ENCODE measurements at regions not wholly inside any gene's neighbourhood (a gene's known extent, or its start where the extent isn't known, plus 50 kb on each side); places are given as distances from the start of the nearest gene placed in this dataset.

- Histone ChIP-seq H3K79me2 (ENCODE audit: insufficient read depth, low read length) (no peaks in the 10 kb centered on the region), H2BK120ac (ENCODE audit: low read depth, low read length, poor library complexity, severe bottlenecking) (no peak overlapping the region), H3K56ac (ENCODE audit: insufficient read length, low read depth, low read length) (no peak overlapping the region), H3K23me2 (ENCODE audit: insufficient read length, low read depth, low read length, poor library complexity, severe bottlenecking) (no peaks in the 10 kb centered on the region), H3K4ac (ENCODE audit: low read depth, low read length) (no peak overlapping the region), H3K9me3 (ENCODE audit: control insufficient read depth, low read depth, low read length) (no peaks in the 10 kb centered on the region), H2AK5ac (ENCODE audit: insufficient read length, low read length) (no peak overlapping the region), H4K20me1 (ENCODE audit: control insufficient read depth, insufficient read depth, insufficient read length) (no peaks in the 10 kb centered on the region), H3K79me1 (ENCODE audit: insufficient read depth, low read depth, low read length, poor library complexity, severe bottlenecking) (no peaks in the 10 kb centered on the region), H2BK12ac (ENCODE audit: insufficient read length, low read depth, low read length) (no peak overlapping the region), H2BK15ac (ENCODE audit: low read depth, low read length) (no peak overlapping the region), H3K18ac (ENCODE audit: insufficient read length, low read depth, low read length) (no peak overlapping the region), H3K23ac (ENCODE audit: insufficient read length, low read depth, low read length) (no peak overlapping the region), H3K14ac (ENCODE audit: insufficient read depth, low read length) (no peak overlapping the region), H3T11ph (ENCODE audit: low read length) (no peak overlapping the region), H2BK20ac (ENCODE audit: low read depth, low read length, poor library complexity, severe bottlenecking) (no peak overlapping the region), H4K91ac (ENCODE audit: insufficient read length, low read depth, low read length) (no peak overlapping the region), H3K4me2 (ENCODE audit: insufficient read depth, insufficient read length, low read length) (no peak overlapping the region), H4K8ac (replicated peaks; ENCODE audit: insufficient read length, low read depth, low read length) (no peak overlapping the region), H3K9ac (ENCODE audit: extremely low read depth, insufficient read length, low read length) (no peak overlapping the region), H4K5ac (ENCODE audit: insufficient read length, low read depth, low read length) (no peak overlapping the region), H3K27ac (ENCODE audit: insufficient read length, low read depth, low read length) (no peak overlapping the region), H2BK5ac (ENCODE audit: insufficient read length, low read length) (no peak overlapping the region), H3K4me1 (ENCODE audit: insufficient read depth, low read length) (no peaks in the 10 kb centered on the region), H2AFZ (ENCODE audit: low read length) (no peak overlapping the region), H3K27me3 (ENCODE audit: insufficient read depth, low read length) (no peaks in the 10 kb centered on the region)
- no peaks in the 10 kb centered on the region; a peak in 1 of 7 replicates for H3K36me3 Mint-ChIP-seq (ENCODE audit: insufficient read depth in 1 of 3, low read depth in 3 of 3)
- WGBS (ENCODE audit: extremely low coverage, insufficient read length, low lambda C conversion rate): no CpG with 5 or more reads among the region's 3 CpGs
- H3K4me3 Mint-ChIP-seq: no peak overlapping the region
- no peaks in the 10 kb centered on the region for H3K9me3 Mint-ChIP-seq
- TF ChIP-seq CTCF (conservative IDR thresholded peaks at IDR 0.05): no peak
- H3K27me3 Mint-ChIP-seq (ENCODE audit: low read depth): peaks cover 3% of the 10 kb centered on the region; the same call in 1 of the 2 replicates
- no peak overlapping the region for H3K27ac Mint-ChIP-seq
- H3K4me1 Mint-ChIP-seq: peaks cover 12 to 17% of the 10 kb centered on the region in 2 experiments
- no peak for DNase-seq
These were observed 165.5 kb downstream of the LACC1 start for GRCh38 chr13:44045180-44045562.

All from H9 (cell line).